ENCODE measurements at regions not wholly inside any gene's neighbourhood (a gene's known extent, or its start where the extent isn't known, plus 50 kb on each side); places are given as distances from the start of the nearest gene placed in this dataset.

- no peaks in the 10 kb centered on the region for H3K36me3 Mint-ChIP-seq (ENCODE audit: low read depth)
- no peaks in the 10 kb centered on the region for H3K27me3 Mint-ChIP-seq (ENCODE audit: low read depth)
- no peak for DNase-seq (ENCODE audit: low spot score)
- H3K27ac Mint-ChIP-seq (ENCODE audit: unreplicated experiment), result no peak overlapping the region
- no peak for TF ChIP-seq CTCF (IDR thresholded peaks at IDR 0.05)
- H3K4me3 Mint-ChIP-seq (ENCODE audit: unreplicated experiment), result no peak overlapping the region
- H3K9me3 Mint-ChIP-seq (ENCODE audit: low read depth), result peaks cover 2% of the 10 kb centered on the region
- no peaks in the 10 kb centered on the region for H3K4me1 Mint-ChIP-seq (ENCODE audit: low read depth)
These were observed 360.2 kb upstream of the CHRM3 start for GRCh38 chr1:239025997-239026694.

- H3K9me3 Mint-ChIP-seq (ENCODE audit: low read depth), result no peaks in the 10 kb centered on the region
- no peak overlapping the region for H3K4me3 Mint-ChIP-seq (ENCODE audit: unreplicated experiment)
- no peaks in the 10 kb centered on the region for H3K4me1 Mint-ChIP-seq (ENCODE audit: low read depth)
- H3K36me3 Mint-ChIP-seq (ENCODE audit: low read depth), result no peaks in the 10 kb centered on the region
- no peak overlapping the region for H3K27ac Mint-ChIP-seq (ENCODE audit: unreplicated experiment)
- H3K27me3 Mint-ChIP-seq (ENCODE audit: low read depth), result no peaks in the 10 kb centered on the region
- no peak for DNase-seq (ENCODE audit: low spot score)
- no peak for TF ChIP-seq CTCF (IDR thresholded peaks at IDR 0.05)
These were observed 361.1 kb upstream of the CHRM3 start for GRCh38 chr1:239025223-239025622.

- Mint-ChIP-seq H3K27ac (ENCODE audit: unreplicated experiment) (no peak overlapping the region), H3K4me3 (ENCODE audit: unreplicated experiment) (no peak overlapping the region), H3K27me3 (ENCODE audit: low read depth) (no peaks in the 10 kb centered on the region), H3K36me3 (ENCODE audit: low read depth) (no peaks in the 10 kb centered on the region), H3K4me1 (ENCODE audit: low read depth) (no peaks in the 10 kb centered on the region), H3K9me3 (ENCODE audit: low read depth) (no peaks in the 10 kb centered on the region)
- no peak for TF ChIP-seq CTCF (IDR thresholded peaks at IDR 0.05)
- DNase-seq (ENCODE audit: low spot score), result no peak
These were observed 362.5 kb upstream of the CHRM3 start for GRCh38 chr1:239023732-239024360.

- peaks cover 2% of the 10 kb centered on the region for H3K27me3 Mint-ChIP-seq (ENCODE audit: low read depth)
- H3K36me3 Mint-ChIP-seq (ENCODE audit: low read depth), result no peaks in the 10 kb centered on the region
- TF ChIP-seq CTCF (IDR thresholded peaks at IDR 0.05), result no peak
- no peak overlapping the region for H3K27ac Mint-ChIP-seq (ENCODE audit: unreplicated experiment)
- H3K9me3 Mint-ChIP-seq (ENCODE audit: low read depth), result peaks cover 2% of the 10 kb centered on the region
- no peak for DNase-seq (ENCODE audit: low spot score)
- no peak overlapping the region for H3K4me3 Mint-ChIP-seq (ENCODE audit: unreplicated experiment)
- H3K4me1 Mint-ChIP-seq (ENCODE audit: low read depth), result no peaks in the 10 kb centered on the region
These were observed 370.0 kb upstream of the CHRM3 start for GRCh38 chr1:239016337-239016736.

GRCh38 chr1:239011382-239011781, 375.0 kb upstream of the CHRM3 start:
- Mint-ChIP-seq H3K27ac (ENCODE audit: unreplicated experiment) (no peak overlapping the region), H3K4me1 (ENCODE audit: low read depth) (no peaks in the 10 kb centered on the region), H3K27me3 (ENCODE audit: low read depth) (peaks cover 2% of the 10 kb centered on the region), H3K4me3 (ENCODE audit: unreplicated experiment) (no peak overlapping the region), H3K36me3 (ENCODE audit: low read depth) (no peaks in the 10 kb centered on the region), H3K9me3 (ENCODE audit: low read depth) (peaks cover 2% of the 10 kb centered on the region)
- no peak for DNase-seq (ENCODE audit: low spot score)
- no peak for TF ChIP-seq CTCF (IDR thresholded peaks at IDR 0.05)

All from chondrocyte (in vitro differentiated cells).